ENCODE measurements at regions not wholly inside any gene's neighbourhood (a gene's known extent, or its start where the extent isn't known, plus 50 kb on each side); places are given as distances from the start of the nearest gene placed in this dataset.
"Not testable (repeated sequence)": the region's sequence is repeated elsewhere in the genome, so short reads cannot be mapped to it uniquely, and the experiment has no call there.

- Histone ChIP-seq H3K4me3 (ENCODE audit: low read depth, low read length) (no peak overlapping the region), H3K27ac (no peak overlapping the region), H3K27me3 (replicated peaks) (peaks cover 2% of the 10 kb centered on the region), H3K36me3 (replicated peaks) (no peaks in the 10 kb centered on the region)
- no peak for DNase-seq
- in situ Hi-C loops (cut with HindIII; ENCODE audit: low pct_ligation_motif_present, low sequenced_read_pairs), result no loop called here
- no peak for TF ChIP-seq CTCF (IDR thresholded peaks at IDR 0.05; ENCODE audit: low read depth, low read length, missing control alignments)
These were observed 55.6 kb downstream of the SOWAHC start for GRCh38 chr2:109669731-109670130.

- peaks cover 2% of the 10 kb centered on the region for H3K27me3 ChIP-seq (replicated peaks)
- in situ Hi-C loops (cut with HindIII; ENCODE audit: low pct_ligation_motif_present, low sequenced_read_pairs), result no loop called here
These were observed 56.6 kb downstream of the SOWAHC start for GRCh38 chr2:109670556-109671411.

GRCh38 chr2:109674894-109675534, 60.9 kb downstream of the SOWAHC start:
- Histone ChIP-seq H3K27ac (no peak overlapping the region), H3K36me3 (replicated peaks) (no peaks in the 10 kb centered on the region), H3K4me3 (ENCODE audit: low read depth, low read length) (no peak overlapping the region), H3K27me3 (replicated peaks) (peaks cover 18% of the 10 kb centered on the region)
- TF ChIP-seq CTCF (IDR thresholded peaks at IDR 0.05; ENCODE audit: low read depth, low read length, missing control alignments), result no peak
- in situ Hi-C loops (cut with HindIII; ENCODE audit: low pct_ligation_motif_present, low sequenced_read_pairs), result no loop called here
- no peak for DNase-seq

More at GRCh38 chr2:109670556-109671411, 56.6 kb downstream of the SOWAHC start:
- H3K27ac ChIP-seq, result no peak overlapping the region
- DNase-seq, result no peak
- H3K4me3 ChIP-seq (ENCODE audit: low read depth, low read length), result no peak overlapping the region
- no peaks in the 10 kb centered on the region for H3K36me3 ChIP-seq (replicated peaks)
- TF ChIP-seq CTCF (IDR thresholded peaks at IDR 0.05; ENCODE audit: low read depth, low read length, missing control alignments), result no peak

- no peak overlapping the region for H3K4me3 ChIP-seq (ENCODE audit: low read depth, low read length)
These were observed 61.6 kb downstream of the SOWAHC start for GRCh38 chr2:109675666-109676345.

GRCh38 chr2:109676346-109676902, 62.3 kb downstream of the SOWAHC start:
- H3K27ac ChIP-seq, result no peak overlapping the region
- no peak overlapping the region for H3K4me3 ChIP-seq (ENCODE audit: low read depth, low read length)
- DNase-seq, result no peak
- H3K27me3 ChIP-seq (replicated peaks), result peaks cover 18% of the 10 kb centered on the region
- in situ Hi-C loops (cut with HindIII; ENCODE audit: low pct_ligation_motif_present, low sequenced_read_pairs), result no loop called here
- TF ChIP-seq CTCF (IDR thresholded peaks at IDR 0.05; ENCODE audit: low read depth, low read length, missing control alignments), result no peak
- H3K36me3 ChIP-seq (replicated peaks), result no peaks in the 10 kb centered on the region

More at GRCh38 chr2:109675666-109676345, 61.6 kb downstream of the SOWAHC start:
- Histone ChIP-seq H3K27ac (no peak overlapping the region), H3K27me3 (replicated peaks) (peaks cover 18% of the 10 kb centered on the region), H3K36me3 (replicated peaks) (no peaks in the 10 kb centered on the region)
- TF ChIP-seq CTCF (IDR thresholded peaks at IDR 0.05; ENCODE audit: low read depth, low read length, missing control alignments), result no peak
- in situ Hi-C loops (cut with HindIII; ENCODE audit: low pct_ligation_motif_present, low sequenced_read_pairs), result no loop called here
- DNase-seq, result no peak

GRCh38 chr2:109677121-109677731, 63.1 kb downstream of the SOWAHC start:
- in situ Hi-C loops (cut with HindIII; ENCODE audit: low pct_ligation_motif_present, low sequenced_read_pairs); H3K36me3 ChIP-seq (replicated peaks); DNase-seq: not testable (repeated sequence)

More at GRCh38 chr2:109677121-109677731, 63.1 kb downstream of the SOWAHC start:
- H3K27me3 ChIP-seq (replicated peaks), result peaks cover 18% of the 10 kb centered on the region
- H3K27ac ChIP-seq; H3K4me3 ChIP-seq (ENCODE audit: low read depth, low read length): not testable (repeated sequence)
